BJ (cell line): ENCODE measurements at regions not wholly inside any gene's neighbourhood (a gene's known extent, or its start where the extent isn't known, plus 50 kb on each side); places are given as distances from the start of the nearest gene placed in this dataset.

Experiments used
- CTCF ChIA-PET: fragments of 350-600 bp; formaldehyde crosslinking; extraction: SDS; loops from one replicate; lab custom pipeline; 2021; ENCODE audit warnings: antibody characterized with exemption, inconsistent platforms; lab: Yijun Ruan, JAX
- POLR2A ChIA-PET: fragments of 300-600 bp; sonication (Branson Sonifier 250); formaldehyde crosslinking; extraction: SDS; loops from one replicate; lab custom pipeline; 2021; ENCODE audit warnings: antibody characterized with exemption; lab: Charles Lee
- DNase-seq: peaks from one replicate; pipeline ENCODE4 v3.0.0-alpha.2; 2011; ENCODE audit warnings: low read depth
- H3K27me3 ChIP-seq: 2 replicates; pipeline ENCODE4 v1.6.0; 2011; ENCODE audit warnings: low read length; ENCODE audit not compliant: control insufficient read depth, insufficient read depth
- H3K36me3 ChIP-seq: 2 replicates; pipeline ENCODE4 v1.5.1; 2011; ENCODE audit warnings: low read length; ENCODE audit not compliant: control insufficient read depth, insufficient read depth
- H3K4me3 ChIP-seq: 2 replicates; pipeline ENCODE4 v1.5.1; 2011; ENCODE audit warnings: low read depth, mild to moderate bottlenecking, control low read depth, low read length
- CTCF ChIP-seq: IDR thresholded peaks from 2 replicates; pipeline ENCODE4 v1.5.1; 2011; ENCODE audit warnings: low read depth, mild to moderate bottlenecking, control low read depth, inconsistent platforms, low read length, moderate library complexity; ENCODE audit not compliant: insufficient read depth

DNA sequence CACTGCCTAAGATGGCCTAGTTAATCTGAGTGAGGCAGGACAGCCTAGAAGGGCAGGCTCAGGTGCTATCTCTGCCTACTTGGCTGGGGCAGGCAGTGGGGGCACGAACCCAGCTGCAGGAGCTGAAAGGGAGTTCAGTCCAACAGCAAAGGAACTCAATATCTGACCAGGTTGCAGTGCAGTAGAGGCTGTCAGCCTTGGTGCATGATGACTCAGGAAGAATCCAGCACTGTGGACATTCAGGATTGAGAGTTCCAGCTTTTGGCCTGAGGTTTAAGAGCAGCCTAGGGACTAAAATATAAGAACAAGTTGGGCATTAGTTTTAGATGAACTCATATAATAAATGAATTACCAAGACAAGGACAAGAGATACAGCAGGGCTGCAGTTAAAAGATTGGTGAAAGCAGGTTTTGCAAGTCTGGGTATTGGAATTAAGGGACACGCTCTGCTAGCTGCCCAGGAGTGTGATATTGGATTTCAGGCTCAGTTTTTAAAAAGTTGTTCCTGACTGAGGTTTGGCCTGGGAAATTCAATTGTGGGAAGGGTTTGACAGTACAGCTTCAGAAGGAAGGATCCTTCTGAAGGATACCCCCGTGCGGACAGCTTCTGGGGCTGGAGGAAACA is 64.7 kb upstream of the ATG10 start:
- Histone ChIP-seq H3K36me3 (no peaks in the 10 kb centered on the region), H3K4me3 (no peak overlapping the region), H3K27me3 (no peaks in the 10 kb centered on the region)
- TF ChIP-seq CTCF = no peak
- DNase-seq = no peak
- POLR2A ChIA-PET = no interaction called here
- CTCF ChIA-PET = interaction anchor here (0.6 to 1.4 kb wide), 2 partner anchors 259 to 444 kb away, joined by 3 read pairs; no protein-coding TSS in a partner anchor

- CTCF ChIA-PET = no interaction called here
- POLR2A ChIA-PET = interaction anchor here (0.6 kb wide), 1 partner anchor 65 kb away, joined by 3 read pairs; no protein-coding TSS in a partner anchor
- H3K4me3 ChIP-seq = no peak overlapping the region
- H3K36me3 ChIP-seq = no peaks in the 10 kb centered on the region
- H3K27me3 ChIP-seq = no peaks in the 10 kb centered on the region
- no peak for DNase-seq
- TF ChIP-seq CTCF = no peak
These were observed 65.7 kb upstream of the ATG10 start for GRCh38 chr5:81906086-81906485.

GRCh38 chr5:81904861-81905260 is 67.0 kb upstream of the ATG10 start:
- ChIA-PET POLR2A (no interaction called here), CTCF (interaction anchor here (0.6 to 1.1 kb wide), 3 partner anchors 48 to 150 kb away, joined by 3 read pairs; no protein-coding TSS in a partner anchor)
- Histone ChIP-seq H3K27me3 (no peaks in the 10 kb centered on the region), H3K4me3 (no peak overlapping the region), H3K36me3 (no peaks in the 10 kb centered on the region)
- no peak for DNase-seq
- no peak for TF ChIP-seq CTCF

GRCh38 chr5:81904166-81904565 is 67.7 kb upstream of the ATG10 start:
- DNase-seq = no peak
- Histone ChIP-seq H3K27me3 (no peaks in the 10 kb centered on the region), H3K36me3 (no peaks in the 10 kb centered on the region), H3K4me3 (no peak overlapping the region)
- CTCF ChIA-PET = interaction anchor here (0.5 to 1.1 kb wide), 3 partner anchors 42 to 102 kb away, joined by 3 read pairs; no protein-coding TSS in a partner anchor
- no peak for TF ChIP-seq CTCF
- POLR2A ChIA-PET = no interaction called here

DNA sequence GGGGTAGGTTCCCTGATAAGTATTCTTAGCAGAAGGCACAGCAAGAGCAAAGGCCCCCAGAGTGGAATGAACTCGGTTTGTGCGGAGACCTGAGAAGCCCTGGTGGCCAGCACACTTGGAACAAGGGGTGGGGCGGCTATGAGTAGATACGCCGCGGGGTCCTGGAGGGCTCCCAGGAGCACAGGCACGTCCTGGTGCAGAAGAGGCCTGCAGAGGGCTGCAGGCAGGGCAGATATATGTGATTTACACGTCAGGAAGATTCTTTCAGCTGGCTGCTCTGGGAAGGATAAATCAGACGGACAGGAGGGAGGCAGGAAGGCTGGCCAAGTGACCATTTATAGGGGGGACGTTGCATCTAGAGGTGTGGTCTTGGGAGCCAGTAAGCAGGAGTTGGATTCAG is 70.2 kb upstream of the ATG10 start:
- ChIA-PET POLR2A (no interaction called here), CTCF (no interaction called here)
- Histone ChIP-seq H3K36me3 (no peaks in the 10 kb centered on the region), H3K4me3 (no peak overlapping the region), H3K27me3 (no peaks in the 10 kb centered on the region)
- no peak for DNase-seq
- TF ChIP-seq CTCF = no peak
